ENCODE measurements at regions not wholly inside any gene's neighbourhood (a gene's known extent, or its start where the extent isn't known, plus 50 kb on each side); places are given as distances from the start of the nearest gene placed in this dataset.

DNA sequence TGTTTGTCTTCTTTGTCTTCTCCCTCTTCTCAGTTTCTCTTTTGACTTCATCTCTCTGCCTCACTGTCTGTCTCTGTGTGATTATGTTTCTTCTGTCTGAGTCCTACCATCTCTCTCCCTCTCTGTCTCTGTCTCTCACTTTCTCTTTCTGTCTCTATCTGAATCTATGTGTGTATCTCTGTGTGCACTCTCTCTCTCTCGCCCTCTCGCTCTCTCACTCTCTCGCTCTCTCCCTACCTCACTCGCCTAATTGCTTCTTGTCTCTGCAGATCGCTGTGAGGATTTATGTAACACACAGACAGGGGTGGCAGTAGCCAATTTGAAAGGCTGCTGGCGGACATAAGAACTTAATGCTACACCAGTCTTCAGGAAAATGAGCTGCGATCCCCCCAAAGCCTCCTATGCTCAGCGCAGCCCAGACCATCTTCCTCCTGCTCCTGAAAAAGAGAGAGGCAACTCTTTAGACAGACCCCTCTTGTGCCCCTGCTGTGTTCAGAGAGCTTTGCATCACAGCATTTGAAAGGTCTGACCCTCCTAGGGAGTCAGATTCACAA lies 140.9 kb downstream of the CCT6B start:
- H3K36me3 Mint-ChIP-seq, result no peaks in the 10 kb centered on the region
- Histone ChIP-seq H3K4me2 (replicated peaks; ENCODE audit: extremely low read depth, low read length, poor library complexity, severe bottlenecking) (no peak overlapping the region), H3K27me3 (ENCODE audit: control insufficient read depth in 2 of 2, insufficient read depth in 2 of 2, low read length in 2 of 2) (no peaks in the 10 kb centered on the region), H3K36me3 (replicated peaks in 1 of 2; ENCODE audit: control insufficient read depth in 1 of 2, insufficient read depth in 2 of 2, low read length in 2 of 2) (no peaks in the 10 kb centered on the region), H3K4me3 (replicated peaks in 1 of 3; ENCODE audit: low read depth in 2 of 3, low read length in 3 of 3) (no peak overlapping the region), H3K4me1 (ENCODE audit: control insufficient read depth in 1 of 2, insufficient read depth in 2 of 2, low read length in 2 of 2) (no peaks in the 10 kb centered on the region), H3K9me3 (replicated peaks in 1 of 2; ENCODE audit: control insufficient read depth in 1 of 2, insufficient read depth in 1 of 2, low read length in 2 of 2) (no peaks in the 10 kb centered on the region), H3K79me2 (ENCODE audit: insufficient read depth, low read length) (no peaks in the 10 kb centered on the region), H4K20me1 (ENCODE audit: insufficient read depth, low read length) (no peaks in the 10 kb centered on the region), H3K9ac (ENCODE audit: insufficient read depth, low read length, poor library complexity, severe bottlenecking) (no peak overlapping the region), H2AFZ (ENCODE audit: insufficient read depth, low read depth, low read length, poor library complexity, severe bottlenecking) (no peak overlapping the region), H3K27ac (ENCODE audit: low read depth in 1 of 2, low read length in 2 of 2) (no peak overlapping the region)
- 71% methylated on average over 3 of the region's 8 CpGs for WGBS (ENCODE audit: insufficient coverage)
- TF ChIP-seq, protein P1, sequence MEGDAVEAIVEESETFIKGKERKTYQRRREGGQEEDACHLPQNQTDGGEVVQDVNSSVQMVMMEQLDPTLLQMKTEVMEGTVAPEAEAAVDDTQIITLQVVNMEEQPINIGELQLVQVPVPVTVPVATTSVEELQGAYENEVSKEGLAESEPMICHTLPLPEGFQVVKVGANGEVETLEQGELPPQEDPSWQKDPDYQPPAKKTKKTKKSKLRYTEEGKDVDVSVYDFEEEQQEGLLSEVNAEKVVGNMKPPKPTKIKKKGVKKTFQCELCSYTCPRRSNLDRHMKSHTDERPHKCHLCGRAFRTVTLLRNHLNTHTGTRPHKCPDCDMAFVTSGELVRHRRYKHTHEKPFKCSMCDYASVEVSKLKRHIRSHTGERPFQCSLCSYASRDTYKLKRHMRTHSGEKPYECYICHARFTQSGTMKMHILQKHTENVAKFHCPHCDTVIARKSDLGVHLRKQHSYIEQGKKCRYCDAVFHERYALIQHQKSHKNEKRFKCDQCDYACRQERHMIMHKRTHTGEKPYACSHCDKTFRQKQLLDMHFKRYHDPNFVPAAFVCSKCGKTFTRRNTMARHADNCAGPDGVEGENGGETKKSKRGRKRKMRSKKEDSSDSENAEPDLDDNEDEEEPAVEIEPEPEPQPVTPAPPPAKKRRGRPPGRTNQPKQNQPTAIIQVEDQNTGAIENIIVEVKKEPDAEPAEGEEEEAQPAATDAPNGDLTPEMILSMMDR (IDR thresholded peaks at IDR 0.05), result no peak
- H3K4me3 Mint-ChIP-seq, result no peak overlapping the region
- intact Hi-C loops (cut with micrococcal nuclease), result no loop called here
- H3K9me3 Mint-ChIP-seq, result no peaks in the 10 kb centered on the region
- no peak for DNase-seq
- no peak overlapping the region for H3K27ac Mint-ChIP-seq
- peaks cover 4 to 14% (median 9%) of the 10 kb centered on the region in 3 donors for H3K27me3 Mint-ChIP-seq (ENCODE audit: low read depth in 3 of 3)
- no peaks in the 10 kb centered on the region for H3K4me1 Mint-ChIP-seq

DNA sequence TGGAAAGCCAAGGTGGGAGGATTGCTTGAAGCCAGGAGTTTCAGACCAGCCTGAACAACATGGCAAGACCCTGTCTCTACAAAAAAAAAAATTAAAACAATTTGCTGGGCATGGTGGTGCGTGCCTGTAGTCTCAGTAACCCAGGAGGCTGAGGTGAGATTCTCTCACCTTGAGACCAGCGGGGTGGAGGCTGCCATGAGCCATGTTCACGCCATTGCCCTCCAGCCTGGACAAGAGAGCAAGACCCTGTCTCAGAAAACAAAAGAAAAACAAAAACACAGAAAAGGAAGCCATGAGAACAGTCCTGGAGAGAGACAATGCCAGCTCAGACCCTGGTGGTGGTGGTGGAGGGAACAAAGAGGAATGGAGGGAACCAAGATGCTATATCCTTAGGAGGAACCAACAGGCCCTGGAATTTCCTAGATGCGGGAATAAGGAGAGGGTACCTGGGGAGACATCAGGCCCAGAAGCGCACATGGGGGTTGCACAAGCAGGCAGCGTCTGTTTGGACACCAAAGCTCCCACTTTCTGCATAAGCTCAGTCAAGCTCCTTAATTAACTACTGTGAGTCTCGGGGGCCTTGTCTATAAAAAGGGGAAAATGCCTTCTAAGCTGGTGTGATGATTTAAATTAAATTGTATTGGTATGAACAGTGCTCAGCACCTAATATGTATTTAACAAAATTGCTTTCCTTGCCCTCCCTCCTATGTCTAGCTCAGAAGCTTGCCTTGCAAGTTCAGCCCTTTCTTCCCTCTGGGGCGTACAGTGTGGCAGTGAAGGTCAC lies 143.8 kb downstream of the CCT6B start:
- TF ChIP-seq, protein P1 (IDR thresholded peaks at IDR 0.05), result no peak
- no peak overlapping the region for H3K4me2 ChIP-seq (replicated peaks; ENCODE audit: extremely low read depth, low read length, poor library complexity, severe bottlenecking)
- H3K4me3 ChIP-seq (replicated peaks in 1 of 3; ENCODE audit: low read depth in 2 of 3, low read length in 3 of 3), result no peak overlapping the region
- no peaks in the 10 kb centered on the region for H3K4me1 ChIP-seq (ENCODE audit: control insufficient read depth in 1 of 2, insufficient read depth in 2 of 2, low read length in 2 of 2)
- no peak for DNase-seq
- H3K9me3 Mint-ChIP-seq, result no peaks in the 10 kb centered on the region
- no peaks in the 10 kb centered on the region for H3K27me3 ChIP-seq (ENCODE audit: control insufficient read depth in 2 of 2, insufficient read depth in 2 of 2, low read length in 2 of 2)
- H3K4me3 Mint-ChIP-seq, result no peak overlapping the region
- H3K27me3 Mint-ChIP-seq (ENCODE audit: low read depth in 3 of 3), result peaks cover 6 to 9% (median 8%) of the 10 kb centered on the region in 3 donors
- no peak overlapping the region for H3K27ac ChIP-seq (ENCODE audit: low read depth in 1 of 2, low read length in 2 of 2)
- H3K4me1 Mint-ChIP-seq, result no peaks in the 10 kb centered on the region
- H3K9me3 ChIP-seq (replicated peaks in 1 of 2; ENCODE audit: control insufficient read depth in 1 of 2, insufficient read depth in 1 of 2, low read length in 2 of 2), result no peaks in the 10 kb centered on the region
- no peaks in the 10 kb centered on the region for H3K36me3 Mint-ChIP-seq
- no peaks in the 10 kb centered on the region for H3K36me3 ChIP-seq (replicated peaks in 1 of 2; ENCODE audit: control insufficient read depth in 1 of 2, insufficient read depth in 2 of 2, low read length in 2 of 2)
- intact Hi-C loops (cut with micrococcal nuclease), result no loop called here
- H2AFZ ChIP-seq (ENCODE audit: insufficient read depth, low read depth, low read length, poor library complexity, severe bottlenecking), result no peak overlapping the region
- 93% methylated on average over 5 of the region's 8 CpGs for WGBS (ENCODE audit: insufficient coverage)
- no peaks in the 10 kb centered on the region for H4K20me1 ChIP-seq (ENCODE audit: insufficient read depth, low read length)
- H3K79me2 ChIP-seq (ENCODE audit: insufficient read depth, low read length), result no peaks in the 10 kb centered on the region
- no peak overlapping the region for H3K27ac Mint-ChIP-seq
- H3K9ac ChIP-seq (ENCODE audit: insufficient read depth, low read length, poor library complexity, severe bottlenecking), result no peak overlapping the region
